H1 (cell line): ENCODE measurements at regions not wholly inside any gene's neighbourhood (a gene's known extent, or its start where the extent isn't known, plus 50 kb on each side); places are given as distances from the start of the nearest gene placed in this dataset.

Source experiments
- CTCF ChIA-PET: fragments of 300-600 bp; sonication (Branson Sonifier 250); formaldehyde crosslinking; loops from one replicate; lab custom pipeline; 2021; ENCODE audit not compliant: partially characterized antibody; lab: Charles Lee
- POLR2A ChIA-PET: fragments of 300-600 bp; sonication (Branson Sonifier 250); formaldehyde crosslinking; loops from one replicate; lab custom pipeline; 2021; ENCODE audit warnings: inconsistent platforms; ENCODE audit not compliant: partially characterized antibody; lab: Charles Lee
- DNase-seq, 2 experiments: peaks; one replicate each; pipeline versions ENCODE4 v3.0.0 to v3.0.0-alpha.2; 2010 to 2022; ENCODE audit warnings: low spot score in 2 of 2, low read depth in 1 of 2, mixed read lengths in 1 of 2
- FAIRE-seq: peaks from 2 replicates; lab custom pipeline; 2011; peaks lifted over from hg19 to GRCh38; lab: Jason Lieb, UNC
- H2AFZ ChIP-seq: 2 replicates; pipeline ENCODE4 v1.8.1; 2012; ENCODE audit warnings: low read length, inconsistent platforms
- H2AK5ac ChIP-seq: 2 replicates; pipeline ENCODE4 v1.6.1; 2013; ENCODE audit warnings: low read depth, low read length
- H2BK120ac ChIP-seq: replicated peaks from 2 replicates; pipeline ENCODE3; 2013; ENCODE audit warnings: low read depth, low read length, inconsistent platforms
- H2BK12ac ChIP-seq: 2 replicates; pipeline ENCODE4 v1.6.1; 2013; ENCODE audit warnings: low read depth, low read length
- H2BK15ac ChIP-seq: 2 replicates; pipeline ENCODE4 v1.6.1; 2013; ENCODE audit warnings: low read length
- H2BK20ac ChIP-seq: 2 replicates; pipeline ENCODE4 v1.6.1; 2013; ENCODE audit warnings: low read length
- H2BK5ac ChIP-seq: 2 replicates; pipeline ENCODE4 v1.6.1; 2013; ENCODE audit warnings: low read depth, low read length
- H3K14ac ChIP-seq: 2 replicates; pipeline ENCODE4 v1.6.1; 2013; ENCODE audit warnings: inconsistent platforms; ENCODE audit not compliant: insufficient read length
- H3K18ac ChIP-seq: 2 replicates; pipeline ENCODE4 v1.6.1; 2013; ENCODE audit warnings: low read length; ENCODE audit errors: extremely low read depth
- H3K23ac ChIP-seq: 2 replicates; pipeline ENCODE4 v1.6.1; 2013; ENCODE audit warnings: inconsistent platforms; ENCODE audit not compliant: insufficient read length
- H3K23me2 ChIP-seq: 2 replicates; pipeline ENCODE4 v1.6.1; 2013; ENCODE audit warnings: low read depth, low read length
- H3K27ac ChIP-seq: 2 replicates; pipeline ENCODE4 v1.6.1; 2011; ENCODE audit warnings: low read depth, low read length, inconsistent platforms
- H3K27me3 ChIP-seq, 4 experiments: replicated peaks in 1 of 4; 1 replicate in 1 of 4; 2 replicates in 3 of 4; pipeline versions ENCODE4 v1.6.1 to v1.8.1; 2011 to 2013; ENCODE audit warnings: low read length in 3 of 4, mild to moderate bottlenecking in 3 of 4, inconsistent platforms in 2 of 4, mixed read lengths in 2 of 4, moderate library complexity in 1 of 4; ENCODE audit not compliant: control insufficient read depth in 3 of 4, insufficient read depth in 3 of 4; ENCODE audit errors: extremely low read depth in 1 of 4
- H3K36me3 ChIP-seq, 4 experiments: 2 replicates each; pipeline versions ENCODE4 v1.6.1 to v1.8.1; 2011 to 2013; ENCODE audit warnings: mild to moderate bottlenecking in 4 of 4, low read length in 3 of 4, moderate library complexity in 2 of 4, control low read depth in 1 of 4, inconsistent platforms in 1 of 4; ENCODE audit not compliant: insufficient read depth in 4 of 4, control insufficient read depth in 2 of 4
- H3K4ac ChIP-seq: replicated peaks from 2 replicates; pipeline ENCODE3; 2013; ENCODE audit warnings: low read length, low read depth, mixed read lengths, inconsistent platforms; ENCODE audit not compliant: insufficient read length
- H3K4me1 ChIP-seq, 4 experiments: replicated peaks in 1 of 4; 1 replicate in 1 of 4; 2 replicates in 3 of 4; pipeline versions ENCODE4 v1.6.1 to v1.8.1; 2011 to 2013; ENCODE audit warnings: low read length in 3 of 4, inconsistent platforms in 2 of 4, mixed read lengths in 1 of 4; ENCODE audit not compliant: insufficient read depth in 4 of 4, control insufficient read depth in 3 of 4
- H3K4me2 ChIP-seq, 2 experiments: 2 replicates each; pipeline versions ENCODE4 v1.6.1 to v1.8.1; 2011 to 2013; ENCODE audit warnings: low read depth in 2 of 2, low read length in 2 of 2, control low read depth in 1 of 2, inconsistent platforms in 1 of 2, mild to moderate bottlenecking in 1 of 2; ENCODE audit not compliant: insufficient read depth in 1 of 2
- H3K4me3 ChIP-seq, 4 experiments: fragments of 200-600, 300-600 bp in 1 of 4; sonication (generic), shearing (Covaris generic), sonication (Bioruptor Twin) in 1 of 4; 2 replicates each; pipeline versions ENCODE4 v1.5.1 to v1.8.1; 2011 to 2016; ENCODE audit warnings: low read length in 4 of 4, low read depth in 3 of 4, control low read depth in 2 of 4, inconsistent platforms in 2 of 4, mild to moderate bottlenecking in 2 of 4, mixed read lengths in 1 of 4, moderate library complexity in 1 of 4; ENCODE audit not compliant: insufficient read depth in 2 of 4; ENCODE audit errors: extremely low read depth in 1 of 4
- H3K56ac ChIP-seq: replicated peaks from 2 replicates; pipeline ENCODE3; 2013; ENCODE audit warnings: low read depth, mild to moderate bottlenecking, mixed read lengths, low read length, inconsistent platforms; ENCODE audit not compliant: insufficient read length
- H3K79me1 ChIP-seq: 2 replicates; pipeline ENCODE4 v1.6.1; 2013; ENCODE audit warnings: low read depth, low read length, control low read depth
- H3K79me2 ChIP-seq, 2 experiments: 2 replicates each; pipeline versions ENCODE4 v1.6.1 to v1.8.1; 2012 to 2013; ENCODE audit warnings: low read length in 2 of 2, mild to moderate bottlenecking in 2 of 2, inconsistent platforms in 1 of 2; ENCODE audit not compliant: insufficient read depth in 2 of 2, control insufficient read depth in 1 of 2
- H3K9ac ChIP-seq, 4 experiments: replicated peaks in 1 of 4; 1 replicate in 1 of 4; 2 replicates in 3 of 4; pipeline versions ENCODE4 v1.6.1 to v1.8.1; 2011 to 2013; ENCODE audit warnings: low read depth in 3 of 4, low read length in 3 of 4, control low read depth in 2 of 4, mild to moderate bottlenecking in 2 of 4, moderate library complexity in 2 of 4, inconsistent platforms in 1 of 4; ENCODE audit errors: extremely low read depth in 1 of 4
- H3K9me3 ChIP-seq, 2 experiments: 2 replicates each; pipeline versions ENCODE4 v1.6.1 to v1.8.1; 2012 to 2013; ENCODE audit warnings: mild to moderate bottlenecking in 2 of 2, moderate library complexity in 2 of 2, control low read depth in 1 of 2, inconsistent platforms in 1 of 2, low read depth in 1 of 2, low read length in 1 of 2, mixed read lengths in 1 of 2; ENCODE audit not compliant: insufficient read depth in 2 of 2
- H4K20me1 ChIP-seq, 2 experiments: replicated peaks in 1 of 2; 2 replicates each; pipeline versions ENCODE3 to v1.8.1; 2011 to 2013; ENCODE audit warnings: inconsistent platforms in 2 of 2, low read length in 2 of 2, mild to moderate bottlenecking in 1 of 2; ENCODE audit not compliant: insufficient read depth in 2 of 2, control insufficient read depth in 1 of 2
- H4K5ac ChIP-seq: 2 replicates; pipeline ENCODE4 v1.6.1; 2013; ENCODE audit warnings: low read length, low read depth, mixed read lengths, inconsistent platforms; ENCODE audit not compliant: insufficient read length
- H4K8ac ChIP-seq: 2 replicates; pipeline ENCODE4 v1.8.0; 2013; ENCODE audit warnings: mild to moderate bottlenecking, moderate library complexity, low read length, inconsistent platforms; ENCODE audit not compliant: insufficient read depth; ENCODE audit errors: extremely low read depth
- H4K91ac ChIP-seq: replicated peaks from 2 replicates; pipeline ENCODE3; 2013; ENCODE audit warnings: low read length, mixed read lengths, inconsistent platforms; ENCODE audit not compliant: insufficient read length
- CHD2 ChIP-seq: IDR thresholded peaks from 2 replicates; pipeline ENCODE4 v1.6.1; 2012; ENCODE audit warnings: low read length, improper control_type of control experiment
- RBBP5 ChIP-seq: IDR thresholded peaks from 2 replicates; pipeline ENCODE4 v1.7.1; 2012; ENCODE audit warnings: low read depth, mild to moderate bottlenecking, inconsistent platforms, low read length, moderate library complexity, borderline replicate concordance
- WGBS, 2 experiments: shearing (Covaris generic) in 1 of 2; methylation state at CpG; one replicate each; pipeline versions ENCODE4 v1.1.6 to v1.1.7; 2013 to 2015; ENCODE audit warnings: low lambda C conversion rate in 2 of 2, mixed read lengths in 2 of 2, inconsistent platforms in 1 of 2, low coverage in 1 of 2, missing lambda C conversion rate in 1 of 2; ENCODE audit not compliant: insufficient replicate concordance in 2 of 2, insufficient coverage in 1 of 2, insufficient read length in 1 of 2; ENCODE audit errors: extremely low coverage in 1 of 2, missing lambda C conversion rate in 1 of 2; 5-methylcytosine and 5-hydroxymethylcytosine counted together

DNA sequence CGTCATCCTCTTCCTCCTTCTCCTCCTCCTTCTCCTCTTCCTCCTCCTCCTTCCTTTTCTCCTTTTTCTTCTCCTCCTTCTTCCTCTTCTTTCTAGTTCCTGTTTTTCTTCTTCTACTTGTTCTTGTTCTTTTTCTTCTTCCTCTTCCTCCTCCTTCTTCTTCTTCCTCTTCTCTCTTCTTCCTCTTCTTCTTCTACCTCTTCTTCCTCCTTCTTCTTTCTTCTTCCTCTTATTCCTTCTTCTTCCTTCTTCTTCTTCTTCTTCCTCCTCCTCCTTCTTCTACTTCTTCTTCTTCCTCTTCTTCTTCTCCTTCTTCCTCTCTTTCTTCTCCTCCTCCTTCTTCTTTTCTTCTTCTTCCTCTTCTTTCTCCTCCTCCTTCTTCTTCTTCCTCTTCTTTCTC is 310.2 kb upstream of the LMCD1 start:
- CTCF ChIA-PET, result no interaction called here
- H4K20me1 ChIP-seq, result no peaks in the 10 kb centered on the region
- no peak overlapping the region for H3K18ac ChIP-seq
- no peaks in the 10 kb centered on the region for H3K27me3 ChIP-seq
- H2AFZ ChIP-seq, result no peak overlapping the region
- H3K23me2 ChIP-seq, result no peaks in the 10 kb centered on the region; the same call in 1 of the 2 replicates
- POLR2A ChIA-PET, result no interaction called here
- no peaks in the 10 kb centered on the region for H3K79me1 ChIP-seq
- H2BK20ac ChIP-seq, result no peak overlapping the region
- no peak overlapping the region for H3K4me3 ChIP-seq
- DNase-seq, result no peak
- no peak overlapping the region for H2BK120ac ChIP-seq
- H3K4me1 ChIP-seq, result no peaks in the 10 kb centered on the region
- H3K9ac ChIP-seq, result no peak overlapping the region
- H2BK15ac ChIP-seq, result no peak overlapping the region
- H2BK12ac ChIP-seq, result no peak overlapping the region
- H4K8ac ChIP-seq, result no peak overlapping the region
- H3K27ac ChIP-seq, result no peak overlapping the region
- no peaks in the 10 kb centered on the region for H3K36me3 ChIP-seq
- no peak overlapping the region for H3K14ac ChIP-seq
- H2BK5ac ChIP-seq, result no peak overlapping the region
- H3K4me2 ChIP-seq, result no peak overlapping the region
- H3K23ac ChIP-seq, result no peak overlapping the region
- H3K56ac ChIP-seq, result no peak overlapping the region
- FAIRE-seq, result no peak
- H3K9me3 ChIP-seq, result no peaks in the 10 kb centered on the region
- WGBS, 2 experiments, result 82% methylated on average over 1 of the region's 1 CpG; no CpG with 5 or more reads in 1 of the 2 experiments
- H2AK5ac ChIP-seq, result no peak overlapping the region
- H4K91ac ChIP-seq, result no peak overlapping the region
- no peak for TF ChIP-seq CHD2
- TF ChIP-seq RBBP5, result no peak
- H3K79me2 ChIP-seq, result no peaks in the 10 kb centered on the region
- no peak overlapping the region for H3K4ac ChIP-seq
- H4K5ac ChIP-seq, result no peak overlapping the region
